PC-3 (cell line): ENCODE measurements at regions not wholly inside any gene's neighbourhood (a gene's known extent, or its start where the extent isn't known, plus 50 kb on each side); places are given as distances from the start of the nearest gene placed in this dataset.

Experiments
- ATAC-seq: fragments of 200-7000 bp; cut with Tn5 transposase; 2 replicates; pipeline ENCODE4 v1.9.1; 2020; ENCODE audit warnings: mild to moderate bottlenecking, moderate library complexity
- BruUV-seq: library from RNA; stranded (reverse); fragments of 400-500 nt; replicated peaks from 2 replicates; lab custom pipeline; 2021; lab: Mats Ljungman, UMichigan
- CTCF ChIA-PET: fragments of 300-600 bp; sonication (Branson Sonifier 250); formaldehyde crosslinking; loops from one replicate; lab custom pipeline; 2022; ENCODE audit warnings: antibody characterized with exemption; lab: Charles Lee
- POLR2A ChIA-PET: fragments of 300-600 bp; sonication (Branson Sonifier 250); formaldehyde crosslinking; loops from one replicate; lab custom pipeline; 2022; ENCODE audit warnings: antibody characterized with exemption; ENCODE audit not compliant: unreplicated experiment; lab: Charles Lee
- DNase-seq: peaks from one replicate; pipeline ENCODE4 v3.0.0-alpha.2; 2015
- H2AFZ ChIP-seq: fragments of 300-600 bp; sonication (generic); 2 replicates; pipeline ENCODE4 v1.6.0; 2016; ENCODE audit warnings: antibody characterized with exemption, low read length
- H3F3A ChIP-seq: fragments of 300-600 bp; sonication (generic); one replicate; pipeline ENCODE4 v1.6.0; 2017; ENCODE audit warnings: antibody characterized with exemption, low read length, control low read depth, mild to moderate bottlenecking; ENCODE audit not compliant: unreplicated experiment
- H3K27ac ChIP-seq: fragments of 300-600 bp; sonication (generic); 2 replicates; pipeline ENCODE4 v1.5.1; 2016; ENCODE audit warnings: mild to moderate bottlenecking, low read length
- H3K27me3 ChIP-seq: fragments of 300-600 bp; sonication (generic); 2 replicates; pipeline ENCODE4 v1.6.1; 2016; ENCODE audit warnings: low read length, mixed read lengths
- H3K36me3 ChIP-seq: fragments of 300-600 bp; sonication (generic); 2 replicates; pipeline ENCODE4 v1.6.1; 2016; ENCODE audit warnings: low read depth, mixed run types, low read length, mixed read lengths
- H3K4me1 ChIP-seq: fragments of 300-600 bp; sonication (generic); 2 replicates; pipeline ENCODE4 v1.5.1; 2016; ENCODE audit warnings: low read length; ENCODE audit not compliant: insufficient read depth
- H3K4me2 ChIP-seq: fragments of 300-600 bp; sonication (generic); 2 replicates; pipeline ENCODE4 v1.6.0; 2016; ENCODE audit warnings: low read length
- H3K4me3 ChIP-seq: fragments of 300-600 bp; sonication (generic); 2 replicates; pipeline ENCODE4 v1.5.1; 2016; ENCODE audit warnings: mild to moderate bottlenecking, low read length, mixed read lengths
- H3K79me2 ChIP-seq: fragments of 300-600 bp; sonication (generic); 2 replicates; pipeline ENCODE4 v1.6.1; 2017; ENCODE audit warnings: low read length, mixed read lengths
- H3K9ac ChIP-seq: fragments of 300-600 bp; sonication (generic); 2 replicates; pipeline ENCODE4 v1.6.0; 2016; ENCODE audit warnings: mild to moderate bottlenecking, low read length
- H3K9me2 ChIP-seq: fragments of 300-600 bp; sonication (generic); replicated peaks from 2 replicates; pipeline ENCODE4 v1.6.1; 2016; ENCODE audit warnings: mixed run types, low read length, mixed read lengths
- H3K9me3 ChIP-seq: fragments of 300-600 bp; sonication (generic); 2 replicates; pipeline ENCODE4 v1.6.1; 2016; ENCODE audit warnings: low read length, mixed read lengths
- H4K20me1 ChIP-seq: fragments of 300-600 bp; sonication (generic); 2 replicates; pipeline ENCODE4 v1.6.1; 2016; ENCODE audit warnings: low read length, mixed read lengths
- CTCF ChIP-seq: fragments of 300-600 bp; sonication (generic); conservative IDR thresholded peaks from 2 replicates; pipeline ENCODE4 v1.5.1; 2017; ENCODE audit warnings: antibody characterized with exemption, low read depth, mild to moderate bottlenecking, low read length
- EZH2 ChIP-seq: fragments of 300-600 bp; sonication (generic); IDR thresholded peaks from one replicate; pipeline ENCODE4 v1.6.1; 2017; ENCODE audit warnings: antibody characterized with exemption, mild to moderate bottlenecking, low read length; ENCODE audit not compliant: unreplicated experiment
- EZH2phosphoT487 ChIP-seq: fragments of 300-600 bp; sonication (generic); IDR thresholded peaks from 2 replicates; pipeline ENCODE4 v1.6.1; 2018; ENCODE audit warnings: mild to moderate bottlenecking, antibody characterized with exemption, low read length, borderline replicate concordance
- intact Hi-C: fragments of 100-400 bp; cut with micrococcal nuclease; formaldehyde crosslinking; loops from 2 replicates; pipeline ENCODE4 v1.9.0; 2023

GRCh38 chr17:53353919-53354351 lies 468.8 kb upstream of the KIF2B start:
- H3K9me3 ChIP-seq, result peaks cover 23% of the 10 kb centered on the region
- ATAC-seq (no peak), DNase-seq (peak; percentile 47)
- ChIA-PET CTCF (no interaction called here), POLR2A (no interaction called here)
- no peak overlapping the region for H3K4me2 ChIP-seq
- no peaks in the 10 kb centered on the region for H3K9me2 ChIP-seq
- no peaks in the 10 kb centered on the region for H3K36me3 ChIP-seq
- no TSS peak for BruUV-seq
- no peaks in the 10 kb centered on the region for H3K27me3 ChIP-seq
- intact Hi-C loops, result no loop called here
- H3F3A ChIP-seq, result no peaks in the 10 kb centered on the region
- H3K27ac ChIP-seq, result no peak overlapping the region
- H4K20me1 ChIP-seq, result no peaks in the 10 kb centered on the region
- H3K79me2 ChIP-seq, result no peaks in the 10 kb centered on the region
- H3K4me3 ChIP-seq, result no peak overlapping the region
- TF ChIP-seq CTCF, result no peak
- TF ChIP-seq EZH2, result no peak
- TF ChIP-seq EZH2phosphoT487, result no peak
- no peak overlapping the region for H3K9ac ChIP-seq
- H3K4me1 ChIP-seq, result no peaks in the 10 kb centered on the region
- H2AFZ ChIP-seq, result no peak overlapping the region

- intact Hi-C loops, result no loop called here
- no peak overlapping the region for H3K9ac ChIP-seq
- TF ChIP-seq EZH2phosphoT487, result no peak
- no peak for TF ChIP-seq CTCF
- no peak for TF ChIP-seq EZH2
- no peak overlapping the region for H3K27ac ChIP-seq
- H2AFZ ChIP-seq, result no peak overlapping the region
- H3K9me2 ChIP-seq, result no peaks in the 10 kb centered on the region
- ChIA-PET POLR2A (no interaction called here), CTCF (no interaction called here)
- no peaks in the 10 kb centered on the region for H3F3A ChIP-seq
- H3K27me3 ChIP-seq, result no peaks in the 10 kb centered on the region
- no peaks in the 10 kb centered on the region for H3K79me2 ChIP-seq
- no peaks in the 10 kb centered on the region for H3K4me1 ChIP-seq
- no TSS peak for BruUV-seq
- no peak overlapping the region for H3K4me2 ChIP-seq
- H3K9me3 ChIP-seq, result peaks cover 27% of the 10 kb centered on the region
- no peaks in the 10 kb centered on the region for H3K36me3 ChIP-seq
- DNase-seq (no peak), ATAC-seq (no peak)
- H3K4me3 ChIP-seq, result no peak overlapping the region
- H4K20me1 ChIP-seq, result no peaks in the 10 kb centered on the region
These were observed 477.9 kb upstream of the KIF2B start for GRCh38 chr17:53344778-53345177.

GRCh38 chr17:53336281-53336680 lies 486.4 kb upstream of the KIF2B start:
- Histone ChIP-seq H3K4me1 (no peaks in the 10 kb centered on the region), H3K9me3 (peaks cover 46% of the 10 kb centered on the region), H3K9me2 (no peaks in the 10 kb centered on the region), H3K27me3 (no peaks in the 10 kb centered on the region), H3K4me3 (no peak overlapping the region), H3K4me2 (no peak overlapping the region), H3F3A (no peaks in the 10 kb centered on the region), H3K27ac (no peak overlapping the region), H3K36me3 (no peaks in the 10 kb centered on the region), H3K9ac (no peak overlapping the region), H2AFZ (no peak overlapping the region), H4K20me1 (no peaks in the 10 kb centered on the region), H3K79me2 (no peaks in the 10 kb centered on the region)
- DNase-seq, result no peak
- no peak for ATAC-seq
- BruUV-seq, result no TSS peak
- intact Hi-C loops, result no loop called here
- no peak for TF ChIP-seq CTCF
- POLR2A ChIA-PET, result no interaction called here
- CTCF ChIA-PET, result no interaction called here
